OCI-LY1 (cell line): ENCODE measurements at regions not wholly inside any gene's neighbourhood (a gene's known extent, or its start where the extent isn't known, plus 50 kb on each side); places are given as distances from the start of the nearest gene placed in this dataset.
"Not testable (repeated sequence)": the region's sequence is repeated elsewhere in the genome, so short reads cannot be mapped to it uniquely, and the experiment has no call there.

ENCODE experiments used
- H2AFZ ChIP-seq: fragments of 200-600 bp; sonication (generic), shearing (Covaris generic); 2 replicates; pipeline ENCODE4 v1.6.0; 2014; ENCODE audit warnings: antibody characterized with exemption, mild to moderate bottlenecking, low read length
- H3F3A ChIP-seq: fragments of 200-600 bp; sonication (generic), shearing (Covaris generic); 2 replicates; pipeline ENCODE4 v1.6.0; 2014; ENCODE audit warnings: mild to moderate bottlenecking, antibody characterized with exemption, low read length, moderate library complexity; ENCODE audit not compliant: insufficient read depth
- H3K27ac ChIP-seq: fragments of 200-600 bp; sonication (generic); 2 replicates; pipeline ENCODE4 v1.5.1; 2014; ENCODE audit warnings: low read length, mixed run types, mild to moderate bottlenecking, low read depth; ENCODE audit not compliant: poor library complexity, severe bottlenecking
- H3K27me3 ChIP-seq: fragments of 200-600 bp; sonication (generic); 2 replicates; pipeline ENCODE4 v1.6.0; 2014; ENCODE audit warnings: antibody characterized with exemption, mild to moderate bottlenecking, low read length, moderate library complexity; ENCODE audit not compliant: insufficient read depth
- H3K36me3 ChIP-seq: fragments of 200-600 bp; sonication (generic); 2 replicates; pipeline ENCODE4 v1.6.1; 2014; ENCODE audit warnings: mild to moderate bottlenecking, antibody characterized with exemption, low read length, moderate library complexity, mixed read lengths; ENCODE audit not compliant: insufficient read depth
- H3K4me1 ChIP-seq: fragments of 200-600 bp; sonication (generic); 2 replicates; pipeline ENCODE4 v1.5.1; 2014; ENCODE audit warnings: mild to moderate bottlenecking, low read length, moderate library complexity; ENCODE audit not compliant: insufficient read depth, severe bottlenecking
- H3K4me2 ChIP-seq: fragments of 200-600 bp; sonication (generic), shearing (Covaris generic); 2 replicates; pipeline ENCODE4 v1.6.1; 2014; ENCODE audit warnings: low read length
- H3K4me3 ChIP-seq: fragments of 200-600 bp; sonication (generic); 2 replicates; pipeline ENCODE4 v1.5.1; 2014; ENCODE audit warnings: low read length, low read depth, mild to moderate bottlenecking, mixed read lengths; ENCODE audit not compliant: poor library complexity, severe bottlenecking
- H3K79me2 ChIP-seq: fragments of 200-600 bp; shearing (Covaris generic); 2 replicates; pipeline ENCODE4 v1.6.1; 2016; ENCODE audit warnings: mixed run types, low read length, mixed read lengths; ENCODE audit not compliant: insufficient read depth
- H3K9ac ChIP-seq: fragments of 200-600 bp; sonication (generic), shearing (Covaris generic); 2 replicates; pipeline ENCODE4 v1.6.1; 2014; ENCODE audit warnings: mild to moderate bottlenecking, low read length, mixed read lengths
- H3K9me2 ChIP-seq: fragments of 200-600 bp; sonication (generic), shearing (Covaris generic); 2 replicates; pipeline ENCODE4 v1.6.1; 2014; ENCODE audit warnings: low read depth, mild to moderate bottlenecking, low read length, mixed read lengths
- H3K9me3 ChIP-seq: fragments of 200-600 bp; shearing (Covaris generic); 2 replicates; pipeline ENCODE4 v1.6.1; 2014; ENCODE audit warnings: low read length, mixed read lengths
- H4K20me1 ChIP-seq: fragments of 200-600 bp; sonication (generic), shearing (Covaris generic); 2 replicates; pipeline ENCODE4 v1.6.0; 2016; ENCODE audit warnings: mild to moderate bottlenecking, low read length; ENCODE audit not compliant: insufficient read depth
- EZH2 ChIP-seq: fragments of 200-600 bp; sonication (generic), shearing (Covaris generic); IDR thresholded peaks from 2 replicates; pipeline ENCODE4 v1.8.0; 2017; ENCODE audit warnings: borderline replicate concordance, mixed run types, mild to moderate bottlenecking, antibody characterized with exemption, low read length, moderate library complexity, mixed read lengths
- TF ChIP-seq, protein P1 (sequence below): fragments of 200-600 bp; sonication (generic), shearing (Covaris generic); IDR thresholded peaks from 2 replicates; pipeline ENCODE4 v1.5.1; 2017; ENCODE audit warnings: mild to moderate bottlenecking, antibody characterized with exemption, low read length, moderate library complexity, mixed read lengths

DNA sequence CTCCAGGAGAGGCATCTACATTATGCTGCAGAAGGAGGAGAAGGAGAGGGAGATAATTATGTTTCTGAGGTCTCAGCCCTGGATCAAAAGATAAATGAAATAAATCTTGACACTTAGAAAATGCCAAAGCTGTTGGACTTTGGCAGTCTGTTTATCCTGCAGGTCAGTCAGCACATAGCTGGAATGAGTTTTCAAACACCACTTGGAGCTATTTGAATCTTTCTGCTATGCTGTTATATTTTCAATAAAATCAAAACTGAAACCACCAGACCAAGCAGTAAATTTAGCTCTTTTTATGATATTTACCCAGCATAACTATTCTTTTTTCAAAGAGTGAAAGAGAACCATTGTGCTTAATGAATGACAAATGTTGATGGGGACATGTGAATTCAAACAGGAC lies 505.1 kb upstream of the ITGA1 start:
- no peaks in the 10 kb centered on the region for H3K9me2 ChIP-seq
- no peak overlapping the region for H3K9ac ChIP-seq

GRCh38 chr5:52283221-52283620 lies 504.5 kb upstream of the ITGA1 start:
- no peak overlapping the region for H3K27ac ChIP-seq
- H3K9me2 ChIP-seq: no peaks in the 10 kb centered on the region
- H3K4me2 ChIP-seq: no peak overlapping the region
- H3K4me3 ChIP-seq: no peak overlapping the region
- H3F3A ChIP-seq: no peaks in the 10 kb centered on the region
- H2AFZ ChIP-seq: no peak overlapping the region
- no peaks in the 10 kb centered on the region for H3K9me3 ChIP-seq
- TF ChIP-seq, protein P1, sequence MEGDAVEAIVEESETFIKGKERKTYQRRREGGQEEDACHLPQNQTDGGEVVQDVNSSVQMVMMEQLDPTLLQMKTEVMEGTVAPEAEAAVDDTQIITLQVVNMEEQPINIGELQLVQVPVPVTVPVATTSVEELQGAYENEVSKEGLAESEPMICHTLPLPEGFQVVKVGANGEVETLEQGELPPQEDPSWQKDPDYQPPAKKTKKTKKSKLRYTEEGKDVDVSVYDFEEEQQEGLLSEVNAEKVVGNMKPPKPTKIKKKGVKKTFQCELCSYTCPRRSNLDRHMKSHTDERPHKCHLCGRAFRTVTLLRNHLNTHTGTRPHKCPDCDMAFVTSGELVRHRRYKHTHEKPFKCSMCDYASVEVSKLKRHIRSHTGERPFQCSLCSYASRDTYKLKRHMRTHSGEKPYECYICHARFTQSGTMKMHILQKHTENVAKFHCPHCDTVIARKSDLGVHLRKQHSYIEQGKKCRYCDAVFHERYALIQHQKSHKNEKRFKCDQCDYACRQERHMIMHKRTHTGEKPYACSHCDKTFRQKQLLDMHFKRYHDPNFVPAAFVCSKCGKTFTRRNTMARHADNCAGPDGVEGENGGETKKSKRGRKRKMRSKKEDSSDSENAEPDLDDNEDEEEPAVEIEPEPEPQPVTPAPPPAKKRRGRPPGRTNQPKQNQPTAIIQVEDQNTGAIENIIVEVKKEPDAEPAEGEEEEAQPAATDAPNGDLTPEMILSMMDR: no peak
- TF ChIP-seq EZH2: no peak
- no peak overlapping the region for H3K9ac ChIP-seq
- no peaks in the 10 kb centered on the region for H3K79me2 ChIP-seq
- no peaks in the 10 kb centered on the region for H4K20me1 ChIP-seq
- H3K36me3 ChIP-seq: no peaks in the 10 kb centered on the region
- H3K27me3 ChIP-seq: no peaks in the 10 kb centered on the region
- H3K4me1 ChIP-seq: no peaks in the 10 kb centered on the region

More for the DNA sequence above, 505.1 kb upstream of the ITGA1 start:
- no peak overlapping the region for H3K4me3 ChIP-seq
- no peaks in the 10 kb centered on the region for H3K79me2 ChIP-seq
- no peak overlapping the region for H2AFZ ChIP-seq
- H3K4me2 ChIP-seq: no peak overlapping the region
- H3K36me3 ChIP-seq: no peaks in the 10 kb centered on the region
- H4K20me1 ChIP-seq: no peaks in the 10 kb centered on the region
- TF ChIP-seq EZH2: no peak
- TF ChIP-seq, protein P1: no peak
- no peaks in the 10 kb centered on the region for H3F3A ChIP-seq
- H3K9me3 ChIP-seq: no peaks in the 10 kb centered on the region
- no peaks in the 10 kb centered on the region for H3K27me3 ChIP-seq
- H3K27ac ChIP-seq: no peak overlapping the region
- H3K4me1 ChIP-seq: no peaks in the 10 kb centered on the region

DNA sequence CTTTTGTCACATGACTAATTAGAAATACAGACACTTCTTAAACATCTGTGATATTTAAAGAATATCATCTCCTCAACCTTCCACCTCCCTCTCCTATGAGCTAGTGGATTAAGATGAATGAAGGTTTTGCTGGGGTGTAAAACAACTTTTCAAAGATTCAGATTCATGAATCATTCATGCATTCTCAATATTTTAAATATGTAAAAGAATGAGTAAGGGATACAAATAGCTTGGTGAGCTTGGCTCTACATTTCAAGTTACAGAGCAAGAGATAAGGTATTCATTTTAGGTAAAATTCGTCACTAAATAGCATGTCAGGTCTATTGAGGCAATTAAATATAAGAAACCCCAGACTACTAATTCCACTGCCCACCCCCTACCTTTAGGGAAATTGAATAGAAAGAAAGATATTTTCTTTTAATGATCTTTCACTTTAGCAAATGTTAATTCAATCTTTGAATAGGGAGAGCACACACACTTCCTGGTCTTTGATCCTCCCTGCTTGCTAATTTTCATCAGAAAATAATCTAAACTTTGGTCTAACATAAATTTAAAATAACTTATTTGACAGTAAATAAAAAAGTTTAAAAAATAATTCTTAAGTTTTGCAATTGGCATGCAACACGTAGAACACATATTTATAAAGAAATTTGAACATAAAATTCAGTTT lies 486.9 kb upstream of the ITGA1 start:
- no peak overlapping the region for H3K27ac ChIP-seq
- H3K4me1 ChIP-seq: no peaks in the 10 kb centered on the region
- H3K79me2 ChIP-seq: no peaks in the 10 kb centered on the region
- no peaks in the 10 kb centered on the region for H3K9me2 ChIP-seq
- TF ChIP-seq, protein P1: no peak
- TF ChIP-seq EZH2: no peak
- H3K9ac ChIP-seq: no peak overlapping the region
- H3F3A ChIP-seq: no peaks in the 10 kb centered on the region
- H2AFZ ChIP-seq: no peak overlapping the region
- H3K9me3 ChIP-seq: no peaks in the 10 kb centered on the region
- no peaks in the 10 kb centered on the region for H4K20me1 ChIP-seq
- no peaks in the 10 kb centered on the region for H3K27me3 ChIP-seq
- no peak overlapping the region for H3K4me2 ChIP-seq
- no peak overlapping the region for H3K4me3 ChIP-seq
- no peaks in the 10 kb centered on the region for H3K36me3 ChIP-seq

- H3K27me3 ChIP-seq, H3K9me2 ChIP-seq, H2AFZ ChIP-seq, H3K79me2 ChIP-seq, H4K20me1 ChIP-seq, H3K27ac ChIP-seq, H3K4me3 ChIP-seq, H3K9me3 ChIP-seq, H3K4me1 ChIP-seq, H3K36me3 ChIP-seq, H3F3A ChIP-seq, H3K4me2 ChIP-seq, H3K9ac ChIP-seq: not testable (repeated sequence)
Observed at GRCh38 chr5:52304816-52305215, 482.9 kb upstream of the ITGA1 start.
